Activated CD8-positive, alpha-beta T cell treated with anti-CD3 and anti-CD28 coated beads for 36 hours (primary cell): ENCODE measurements at regions not wholly inside any gene's neighbourhood (a gene's known extent, or its start where the extent isn't known, plus 50 kb on each side); places are given as distances from the start of the nearest gene placed in this dataset.

ENCODE experiments used
- ATAC-seq: fragments of 200-7000 bp; cut with Tn5 transposase; one replicate; pipeline ENCODE4 v1.10.0; 2021; ENCODE audit warnings: mild to moderate bottlenecking, moderate library complexity
- CTCF ChIA-PET: fragments of 350-600 bp; sonication (Branson Sonifier 250); formaldehyde crosslinking; loops from one replicate; lab custom pipeline; 2021; ENCODE audit warnings: antibody characterized with exemption; lab: Charles Lee
- POLR2A ChIA-PET: fragments of 350-600 bp; sonication (Branson Sonifier 250); formaldehyde crosslinking; loops from one replicate; lab custom pipeline; 2021; ENCODE audit warnings: antibody characterized with exemption; lab: Charles Lee
- DNase-seq: peaks from one replicate; pipeline ENCODE4 v3.0.0-alpha.2; 2020
- H3K27ac Mint-ChIP-seq: one replicate; pipeline ENCODE4 v1.8.0; 2021; ENCODE audit warnings: mild to moderate bottlenecking, mixed read lengths
- H3K27me3 Mint-ChIP-seq: one replicate; pipeline ENCODE4 v1.8.0; 2021; ENCODE audit warnings: mixed read lengths
- H3K36me3 Mint-ChIP-seq: one replicate; pipeline ENCODE4 v1.8.0; 2021; ENCODE audit warnings: low read depth, mixed read lengths
- H3K4me1 Mint-ChIP-seq: one replicate; pipeline ENCODE4 v1.8.0; 2021; ENCODE audit warnings: low read depth, mixed read lengths
- H3K4me3 Mint-ChIP-seq: one replicate; pipeline ENCODE4 v1.8.0; 2021; ENCODE audit warnings: mild to moderate bottlenecking, moderate library complexity, mixed read lengths
- H3K9me3 Mint-ChIP-seq: one replicate; pipeline ENCODE4 v1.8.0; 2021; ENCODE audit warnings: mixed read lengths
- intact Hi-C: fragments of 100-400 bp; cut with micrococcal nuclease; formaldehyde crosslinking; loops from one replicate; pipeline ENCODE4 v1.10.0; 2022
- TF ChIP-seq, protein P1 (sequence below): fragments of 200-600 bp; IDR thresholded peaks from one replicate; pipeline ENCODE4 v1.8.0; 2022; ENCODE audit warnings: antibody characterized with exemption, mild to moderate bottlenecking

GRCh38 chr7:125878235-125878956 lies 948.8 kb upstream of the POT1 start:
- POLR2A ChIA-PET: no interaction called here
- Mint-ChIP-seq H3K36me3 (no peaks in the 10 kb centered on the region), H3K4me3 (no peak overlapping the region), H3K4me1 (no peaks in the 10 kb centered on the region), H3K27me3 (no peaks in the 10 kb centered on the region), H3K9me3 (peaks cover 1% of the 10 kb centered on the region), H3K27ac (no peak overlapping the region)
- TF ChIP-seq, protein P1, sequence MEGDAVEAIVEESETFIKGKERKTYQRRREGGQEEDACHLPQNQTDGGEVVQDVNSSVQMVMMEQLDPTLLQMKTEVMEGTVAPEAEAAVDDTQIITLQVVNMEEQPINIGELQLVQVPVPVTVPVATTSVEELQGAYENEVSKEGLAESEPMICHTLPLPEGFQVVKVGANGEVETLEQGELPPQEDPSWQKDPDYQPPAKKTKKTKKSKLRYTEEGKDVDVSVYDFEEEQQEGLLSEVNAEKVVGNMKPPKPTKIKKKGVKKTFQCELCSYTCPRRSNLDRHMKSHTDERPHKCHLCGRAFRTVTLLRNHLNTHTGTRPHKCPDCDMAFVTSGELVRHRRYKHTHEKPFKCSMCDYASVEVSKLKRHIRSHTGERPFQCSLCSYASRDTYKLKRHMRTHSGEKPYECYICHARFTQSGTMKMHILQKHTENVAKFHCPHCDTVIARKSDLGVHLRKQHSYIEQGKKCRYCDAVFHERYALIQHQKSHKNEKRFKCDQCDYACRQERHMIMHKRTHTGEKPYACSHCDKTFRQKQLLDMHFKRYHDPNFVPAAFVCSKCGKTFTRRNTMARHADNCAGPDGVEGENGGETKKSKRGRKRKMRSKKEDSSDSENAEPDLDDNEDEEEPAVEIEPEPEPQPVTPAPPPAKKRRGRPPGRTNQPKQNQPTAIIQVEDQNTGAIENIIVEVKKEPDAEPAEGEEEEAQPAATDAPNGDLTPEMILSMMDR: no peak
- no peak for ATAC-seq
- CTCF ChIA-PET: no interaction called here
- intact Hi-C loops: no loop called here
- no peak for DNase-seq

DNA sequence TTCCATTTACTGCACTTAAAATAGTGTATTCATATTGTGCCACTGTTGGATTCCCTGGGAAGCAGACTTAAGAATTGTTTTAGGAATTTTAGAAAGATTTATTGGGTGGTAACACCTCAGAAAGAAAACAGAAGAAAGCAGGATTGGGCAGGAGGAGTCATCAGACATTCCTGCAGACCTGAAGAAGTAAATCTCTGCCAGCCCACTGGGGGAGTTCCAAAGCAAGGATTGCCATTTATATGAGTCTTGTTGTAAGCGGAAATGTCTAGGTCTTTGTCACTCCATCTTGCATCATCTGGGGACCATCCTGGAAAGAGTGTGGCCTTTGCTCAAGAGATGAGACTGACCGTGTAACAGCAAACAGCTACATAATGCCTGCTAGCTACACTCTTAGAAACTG lies 947.6 kb upstream of the POT1 start:
- H3K4me1 Mint-ChIP-seq: no peaks in the 10 kb centered on the region
- peaks cover 3% of the 10 kb centered on the region for H3K9me3 Mint-ChIP-seq
- intact Hi-C loops: no loop called here
- H3K36me3 Mint-ChIP-seq: no peaks in the 10 kb centered on the region
- ChIA-PET CTCF (no interaction called here), POLR2A (no interaction called here)
- DNase-seq (no peak), ATAC-seq (no peak)
- TF ChIP-seq, protein P1: no peak
- no peaks in the 10 kb centered on the region for H3K27me3 Mint-ChIP-seq
- no peak overlapping the region for H3K27ac Mint-ChIP-seq
- no peak overlapping the region for H3K4me3 Mint-ChIP-seq

- TF ChIP-seq, protein P1: no peak
- H3K4me3 Mint-ChIP-seq: no peak overlapping the region
- DNase-seq (no peak), ATAC-seq (no peak)
- peaks cover 3% of the 10 kb centered on the region for H3K9me3 Mint-ChIP-seq
- no peaks in the 10 kb centered on the region for H3K27me3 Mint-ChIP-seq
- ChIA-PET CTCF (no interaction called here), POLR2A (no interaction called here)
- no peak overlapping the region for H3K27ac Mint-ChIP-seq
- H3K4me1 Mint-ChIP-seq: no peaks in the 10 kb centered on the region
- H3K36me3 Mint-ChIP-seq: no peaks in the 10 kb centered on the region
- intact Hi-C loops: no loop called here
Measured at GRCh38 chr7:125876431-125876830, 946.8 kb upstream of the POT1 start.

GRCh38 chr7:125871431-125871830 lies 941.8 kb upstream of the POT1 start:
- TF ChIP-seq, protein P1: no peak
- Mint-ChIP-seq H3K36me3 (no peaks in the 10 kb centered on the region), H3K4me1 (no peaks in the 10 kb centered on the region), H3K4me3 (no peak overlapping the region), H3K9me3 (peaks cover 5% of the 10 kb centered on the region), H3K27ac (no peak overlapping the region), H3K27me3 (no peaks in the 10 kb centered on the region)
- CTCF ChIA-PET: no interaction called here
- POLR2A ChIA-PET: no interaction called here
- intact Hi-C loops: no loop called here
- no peak for DNase-seq
- no peak for ATAC-seq

- TF ChIP-seq, protein P1: no peak
- CTCF ChIA-PET: no interaction called here
- H3K27ac Mint-ChIP-seq: no peak overlapping the region
- POLR2A ChIA-PET: no interaction called here
- DNase-seq (no peak), ATAC-seq (no peak)
- peaks cover 5% of the 10 kb centered on the region for H3K9me3 Mint-ChIP-seq
- H3K27me3 Mint-ChIP-seq: no peaks in the 10 kb centered on the region
- intact Hi-C loops: no loop called here
- H3K4me1 Mint-ChIP-seq: no peaks in the 10 kb centered on the region
- H3K36me3 Mint-ChIP-seq: no peaks in the 10 kb centered on the region
- H3K4me3 Mint-ChIP-seq: no peak overlapping the region
Measured at GRCh38 chr7:125857606-125858005, 928.0 kb upstream of the POT1 start.
